Breast epithelium (tissue), 3 donors: ENCODE measurements at regions not wholly inside any gene's neighbourhood (a gene's known extent, or its start where the extent isn't known, plus 50 kb on each side); places are given as distances from the start of the nearest gene placed in this dataset.

Experiments used
- POLR2A ChIP-seq: fragments of 450-650 bp; IDR thresholded peaks from one replicate; pipeline ENCODE4 v1.6.1; 2016; ENCODE audit warnings: antibody characterized with exemption, mild to moderate bottlenecking, moderate library complexity
- POLR2AphosphoS5 ChIP-seq, 3 donors: sonication (generic); formaldehyde crosslinking; IDR thresholded peaks; one replicate each; pipeline ENCODE4 v1.6.1; 2017; ENCODE audit warnings: antibody characterized with exemption in 3 of 3
- TF ChIP-seq, protein P1 (sequence below), 3 donors: fragments of 450-650 bp; IDR thresholded peaks; one replicate each; pipeline ENCODE4 v1.5.1; 2016 to 2017; ENCODE audit warnings: antibody characterized with exemption in 3 of 3, mild to moderate bottlenecking in 3 of 3, moderate library complexity in 3 of 3

DNA sequence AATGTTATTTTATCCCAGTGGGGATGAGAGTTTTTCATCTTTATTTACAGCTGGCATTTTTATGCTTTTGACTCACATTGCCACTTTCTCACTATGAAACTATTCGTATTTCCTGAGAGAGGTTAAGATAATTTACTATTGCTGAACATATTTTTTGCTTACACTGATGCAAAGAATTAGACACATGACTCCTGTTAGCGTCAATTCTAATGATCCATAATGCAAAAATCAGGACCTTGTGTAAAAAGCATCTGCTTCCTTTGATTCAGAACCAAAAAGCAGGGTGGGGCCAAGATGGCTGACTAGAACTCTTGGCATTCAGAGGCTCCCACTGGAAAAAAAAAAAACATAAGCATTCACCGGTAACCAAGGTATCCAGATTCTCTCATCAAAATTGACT lies 464.8 kb downstream of the SEMA3D start:
- TF ChIP-seq, protein P1, sequence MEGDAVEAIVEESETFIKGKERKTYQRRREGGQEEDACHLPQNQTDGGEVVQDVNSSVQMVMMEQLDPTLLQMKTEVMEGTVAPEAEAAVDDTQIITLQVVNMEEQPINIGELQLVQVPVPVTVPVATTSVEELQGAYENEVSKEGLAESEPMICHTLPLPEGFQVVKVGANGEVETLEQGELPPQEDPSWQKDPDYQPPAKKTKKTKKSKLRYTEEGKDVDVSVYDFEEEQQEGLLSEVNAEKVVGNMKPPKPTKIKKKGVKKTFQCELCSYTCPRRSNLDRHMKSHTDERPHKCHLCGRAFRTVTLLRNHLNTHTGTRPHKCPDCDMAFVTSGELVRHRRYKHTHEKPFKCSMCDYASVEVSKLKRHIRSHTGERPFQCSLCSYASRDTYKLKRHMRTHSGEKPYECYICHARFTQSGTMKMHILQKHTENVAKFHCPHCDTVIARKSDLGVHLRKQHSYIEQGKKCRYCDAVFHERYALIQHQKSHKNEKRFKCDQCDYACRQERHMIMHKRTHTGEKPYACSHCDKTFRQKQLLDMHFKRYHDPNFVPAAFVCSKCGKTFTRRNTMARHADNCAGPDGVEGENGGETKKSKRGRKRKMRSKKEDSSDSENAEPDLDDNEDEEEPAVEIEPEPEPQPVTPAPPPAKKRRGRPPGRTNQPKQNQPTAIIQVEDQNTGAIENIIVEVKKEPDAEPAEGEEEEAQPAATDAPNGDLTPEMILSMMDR (IDR thresholded peaks at IDR 0.05) = no peak
- no peak for TF ChIP-seq POLR2A
- no peak for TF ChIP-seq POLR2AphosphoS5 (IDR thresholded peaks at IDR 0.05)
